AG09309 (cell line): ENCODE measurements at regions not wholly inside any gene's neighbourhood (a gene's known extent, or its start where the extent isn't known, plus 50 kb on each side); places are given as distances from the start of the nearest gene placed in this dataset.

Experiments used
- DNase-seq: peaks from one replicate; pipeline ENCODE4 v3.0.0-alpha.2; 2010; ENCODE audit warnings: low read depth
- H3K4me3 ChIP-seq: 2 replicates; pipeline ENCODE4 v1.5.1; 2011; ENCODE audit warnings: mild to moderate bottlenecking, low read depth, low read length, moderate library complexity; ENCODE audit not compliant: control insufficient read depth
- CTCF ChIP-seq: IDR thresholded peaks from 2 replicates; pipeline ENCODE4 v1.5.1; 2011; ENCODE audit warnings: mild to moderate bottlenecking, low read depth, low read length, inconsistent platforms; ENCODE audit not compliant: insufficient read depth, control insufficient read depth; ENCODE audit errors: missing control alignments

- DNase-seq = no peak
- no peak overlapping the region for H3K4me3 ChIP-seq
- no peak for TF ChIP-seq CTCF
Observed at GRCh38 chr20:4300921-4301320, 51.8 kb upstream of the ADRA1D start.

- no peak for TF ChIP-seq CTCF
- no peak overlapping the region for H3K4me3 ChIP-seq
- DNase-seq = no peak
Observed at GRCh38 chr20:4300401-4300800, 51.3 kb upstream of the ADRA1D start.

- H3K4me3 ChIP-seq = no peak overlapping the region
- no peak for DNase-seq
- no peak for TF ChIP-seq CTCF
Observed at GRCh38 chr20:4299773-4300172, 50.7 kb upstream of the ADRA1D start.

DNA sequence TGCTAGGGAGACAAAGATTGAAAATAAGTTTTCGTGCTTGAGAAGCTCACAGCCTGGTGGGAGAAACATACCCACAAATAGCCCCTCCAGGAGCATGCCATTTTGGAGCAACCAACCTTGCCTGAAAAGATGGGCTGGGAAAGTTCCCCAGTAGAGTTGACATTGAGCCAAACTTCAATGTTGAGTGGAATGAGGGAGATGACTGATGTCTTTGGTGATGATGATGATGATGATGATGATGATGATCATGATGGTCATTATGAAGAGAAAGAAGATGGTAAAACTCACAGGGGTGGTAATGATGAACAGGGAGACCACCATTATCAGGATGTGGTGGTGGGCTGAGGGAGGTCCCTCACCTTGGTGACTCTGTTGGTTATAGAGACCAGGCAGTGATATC is 50.1 kb upstream of the ADRA1D start:
- no peak for DNase-seq
- no peak overlapping the region for H3K4me3 ChIP-seq
- TF ChIP-seq CTCF = no peak
